NCI-H1436 (cell line): ENCODE measurements at regions not wholly inside any gene's neighbourhood (a gene's known extent, or its start where the extent isn't known, plus 50 kb on each side); places are given as distances from the start of the nearest gene placed in this dataset.

Experiments used
- DNase-seq: peaks from one replicate; lab custom pipeline; 2025; lab: John Stamatoyannopoulos, UW

GRCh38 chr21:27112186-27112585 lies 145.3 kb upstream of the ADAMTS5 start:
- no peak for DNase-seq

GRCh38 chr21:27110956-27111355 lies 144.1 kb upstream of the ADAMTS5 start:
- no peak for DNase-seq

- DNase-seq, result no peak
Observed at GRCh38 chr21:27108701-27109100, 141.8 kb upstream of the ADAMTS5 start.

GRCh38 chr21:27108228-27108627 lies 141.3 kb upstream of the ADAMTS5 start:
- DNase-seq, result no peak

DNA sequence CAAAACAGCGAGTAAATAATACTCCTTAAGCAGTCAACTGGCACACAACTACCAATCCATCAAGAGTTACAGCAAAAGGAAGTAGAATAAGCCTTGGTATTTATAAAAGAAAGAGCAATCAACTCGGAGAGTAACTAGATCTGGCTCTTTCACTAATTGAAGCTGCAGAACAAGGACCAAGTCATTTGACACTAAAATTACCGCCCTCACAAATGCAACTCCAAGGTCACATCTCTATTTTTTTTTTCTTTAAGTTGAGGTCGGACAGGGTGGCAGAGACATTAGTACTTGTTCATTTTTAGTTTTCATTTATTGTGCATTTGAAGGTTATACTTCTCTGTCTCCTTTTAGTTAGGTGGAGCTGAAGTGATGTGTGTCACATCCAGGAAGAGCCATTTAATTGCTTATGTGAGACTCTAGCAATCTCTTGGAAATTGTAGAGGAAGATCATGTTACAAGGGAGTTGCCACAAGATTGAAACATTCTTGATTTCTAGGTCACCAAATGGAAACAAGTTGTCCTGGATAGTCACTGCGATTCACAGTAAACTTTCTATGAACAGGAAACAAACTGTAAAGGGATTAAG lies 138.1 kb upstream of the ADAMTS5 start:
- no peak for DNase-seq

- DNase-seq, result no peak
Observed at GRCh38 chr21:27103768-27104167, 136.9 kb upstream of the ADAMTS5 start.

DNA sequence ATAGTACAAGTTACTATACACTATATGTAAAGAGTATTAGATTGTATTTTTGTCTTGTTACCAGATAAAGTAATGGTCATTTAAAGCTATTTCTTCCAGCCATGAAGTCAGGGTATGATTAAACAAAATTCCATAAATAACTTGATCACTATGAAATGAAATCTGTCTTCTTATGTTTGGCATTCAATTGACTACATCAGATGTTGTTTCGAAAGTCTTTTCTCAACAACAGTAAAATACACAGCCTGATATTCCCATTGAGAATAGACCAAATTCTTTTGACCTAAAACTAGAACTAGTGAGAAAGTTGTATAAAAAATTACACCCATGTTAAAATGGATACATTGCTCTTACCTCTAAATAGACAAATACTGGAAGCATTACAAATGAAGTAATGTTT lies 134.6 kb upstream of the ADAMTS5 start:
- DNase-seq, result no peak

- DNase-seq, result no peak
Observed at GRCh38 chr21:27094184-27094948, 127.5 kb upstream of the ADAMTS5 start.

GRCh38 chr21:27086630-27087029 lies 119.7 kb upstream of the ADAMTS5 start:
- no peak for DNase-seq

- DNase-seq, result no peak
Observed at GRCh38 chr21:27086186-27086585, 119.3 kb upstream of the ADAMTS5 start.

GRCh38 chr21:27085387-27085786 lies 118.5 kb upstream of the ADAMTS5 start:
- DNase-seq, result no peak

DNA sequence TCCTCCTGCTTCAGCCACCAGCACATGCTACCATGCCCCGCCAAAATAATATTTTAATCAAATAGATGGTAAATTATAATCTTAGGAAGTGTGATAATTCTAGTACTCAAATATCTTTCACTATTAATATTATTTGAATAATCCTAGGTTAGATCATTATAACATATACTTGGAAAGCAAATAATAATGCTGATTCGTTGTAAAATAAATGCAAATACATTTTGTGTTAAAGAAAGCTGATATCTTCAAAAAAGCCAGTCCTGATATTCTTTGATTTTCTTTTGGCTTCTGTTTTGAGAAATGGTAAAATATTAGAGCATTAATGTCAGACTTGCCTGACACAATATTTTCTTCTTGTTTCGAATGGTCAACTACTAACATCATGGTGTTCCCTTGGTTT lies 116.3 kb upstream of the ADAMTS5 start:
- no peak for DNase-seq

DNA sequence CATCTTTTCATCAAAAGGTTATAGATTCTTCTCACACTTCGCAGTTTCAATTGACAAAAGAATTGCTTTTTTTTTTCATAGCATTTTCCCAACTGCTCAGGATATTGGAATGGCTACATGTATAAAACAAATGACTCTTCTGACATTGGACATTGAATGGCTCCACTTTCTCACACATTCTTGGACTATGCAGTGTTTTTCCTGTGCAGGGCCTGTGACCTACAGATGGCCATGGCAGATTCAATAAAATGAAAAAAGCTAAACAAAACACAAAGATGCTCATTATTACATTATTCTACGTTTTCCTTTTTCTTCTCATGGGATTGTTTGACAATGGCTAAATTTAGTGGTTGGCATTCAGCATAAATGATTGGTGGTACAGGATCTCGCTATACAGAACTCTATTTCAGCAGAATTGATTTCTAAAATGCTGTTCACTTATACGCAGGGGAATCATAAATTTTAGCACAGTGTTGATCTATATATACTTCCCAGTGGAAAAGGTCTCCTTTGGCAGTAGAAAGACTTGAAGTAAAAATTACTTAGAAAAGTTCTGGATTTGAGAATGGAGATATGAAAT lies 115.6 kb upstream of the ADAMTS5 start:
- DNase-seq, result no peak

DNA sequence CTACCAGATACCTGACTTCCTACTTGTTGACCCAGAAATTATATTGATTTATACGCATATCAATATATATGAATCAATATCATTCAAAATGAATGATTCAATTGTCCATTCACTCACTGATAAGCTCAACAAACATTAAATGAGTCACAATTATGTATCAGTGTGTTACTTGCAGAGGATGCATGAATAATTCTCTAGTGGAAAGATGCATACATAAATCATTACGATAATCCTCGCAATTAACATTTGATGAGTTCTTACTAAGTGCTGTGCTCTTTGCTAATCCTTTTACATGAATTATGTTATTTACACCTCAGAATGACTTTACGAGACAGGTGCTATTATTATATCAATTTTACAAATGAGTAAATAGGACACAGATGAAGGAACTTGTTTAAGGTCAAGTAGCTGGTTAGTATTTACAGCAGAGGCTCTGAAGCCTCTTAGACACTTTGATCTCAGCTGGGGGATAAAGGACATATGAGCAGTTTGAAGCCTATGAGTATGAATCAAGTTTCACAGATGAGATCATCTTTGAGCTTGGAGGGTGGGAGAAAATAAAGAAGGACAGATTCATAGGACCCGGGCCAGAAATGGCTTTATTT lies 112.8 kb upstream of the ADAMTS5 start:
- DNase-seq, result no peak

DNA sequence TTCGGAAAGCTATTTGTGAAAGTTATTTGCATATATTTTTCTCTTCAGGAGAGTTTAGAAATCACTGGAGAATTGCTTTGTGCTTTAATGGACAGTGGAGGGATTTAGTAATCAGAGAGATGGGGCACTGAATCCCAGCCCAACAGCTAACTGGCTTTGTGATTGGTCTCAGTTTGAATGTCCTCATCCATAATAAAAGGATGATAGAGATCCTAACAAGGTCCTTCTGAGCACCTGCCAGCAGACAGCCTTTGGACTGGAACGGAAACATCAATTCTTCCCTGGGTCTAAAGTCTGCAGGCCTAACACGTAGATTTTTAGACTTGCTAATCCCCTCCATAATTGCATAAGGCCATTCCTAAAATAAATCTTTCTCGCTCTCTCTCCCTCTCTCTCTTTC lies 112.0 kb upstream of the ADAMTS5 start:
- DNase-seq, result no peak

GRCh38 chr21:27077501-27077900 lies 110.6 kb upstream of the ADAMTS5 start:
- no peak for DNase-seq

GRCh38 chr21:27076025-27076424 lies 109.1 kb upstream of the ADAMTS5 start:
- no peak for DNase-seq

DNA sequence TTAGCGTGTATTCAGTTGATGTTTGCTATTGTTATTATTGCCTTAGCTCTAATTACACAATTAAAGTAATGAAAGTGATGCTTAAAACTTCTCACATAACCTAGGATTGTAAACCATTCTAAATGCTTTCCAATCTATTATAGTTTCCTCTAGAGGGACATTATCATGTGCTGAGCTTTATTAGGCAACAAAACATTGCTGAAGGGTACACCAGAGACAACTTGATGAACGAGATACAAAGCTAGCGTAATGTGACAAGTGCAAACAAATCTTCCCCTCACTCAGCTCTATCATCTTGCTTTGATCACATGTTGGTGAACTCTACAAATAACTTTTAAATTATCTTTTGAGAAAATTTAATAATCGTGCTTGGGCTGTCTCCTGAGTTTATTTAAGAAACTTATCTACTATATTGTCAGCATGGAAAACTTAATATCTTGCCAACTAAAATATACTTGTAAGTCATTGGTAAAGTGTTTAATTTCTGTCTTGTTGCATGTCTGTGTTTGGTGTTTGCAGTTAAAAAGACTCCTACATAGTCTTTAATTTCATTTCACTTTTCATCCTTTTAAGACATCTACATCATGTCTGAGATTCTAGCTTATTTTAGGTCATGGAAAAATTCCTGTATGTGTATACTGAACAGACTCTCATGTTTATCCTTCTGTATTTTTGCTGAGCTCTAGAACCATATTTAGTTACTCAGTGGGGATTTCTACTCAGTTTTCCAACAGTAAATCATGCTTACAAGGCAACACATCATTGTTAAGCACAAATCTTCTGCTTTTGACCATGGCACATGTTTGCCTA lies 104.2 kb upstream of the ADAMTS5 start:
- DNase-seq, result no peak

- DNase-seq, result no peak
Observed at GRCh38 chr21:27068811-27069210, 101.9 kb upstream of the ADAMTS5 start.

DNA sequence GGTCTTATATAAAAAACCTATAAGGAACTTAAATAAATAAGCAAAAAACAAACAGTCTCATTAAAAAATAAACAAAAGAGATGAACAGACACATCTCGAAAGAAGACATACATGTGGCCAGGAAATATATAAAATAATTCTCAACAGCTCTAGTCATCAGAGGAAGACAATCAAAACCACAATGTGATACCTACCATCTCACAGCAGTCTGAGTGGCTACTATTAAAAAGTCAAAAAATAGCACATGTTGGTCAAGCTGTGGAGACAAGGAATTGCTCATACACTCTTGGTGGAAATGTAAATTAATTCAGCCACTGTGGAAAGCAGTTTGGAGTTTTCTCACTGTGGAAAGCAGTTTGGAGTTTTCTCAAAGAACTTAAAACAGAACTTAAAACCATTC lies 100.3 kb upstream of the ADAMTS5 start:
- DNase-seq, result no peak

- DNase-seq, result no peak
Observed at GRCh38 chr21:27062443-27062842, 95.6 kb upstream of the ADAMTS5 start.

- DNase-seq, result no peak
Observed at GRCh38 chr21:27061770-27062169, 94.9 kb upstream of the ADAMTS5 start.
